ENCODE measurements at regions not wholly inside any gene's neighbourhood (a gene's known extent, or its start where the extent isn't known, plus 50 kb on each side); places are given as distances from the start of the nearest gene placed in this dataset.

- Histone ChIP-seq H3K79me2 (ENCODE audit: insufficient read depth, low read length) (no peaks in the 10 kb centered on the region), H2AFZ (ENCODE audit: low read depth, low read length) (no peak overlapping the region), H3K27ac (ENCODE audit: low read depth, low read length) (no peak overlapping the region), H3K9me3 (ENCODE audit: insufficient read depth, low read depth, low read length) (peaks cover 2% of the 10 kb centered on the region), H3K9ac (ENCODE audit: low read length) (no peak overlapping the region), H3K4me1 (ENCODE audit: insufficient read depth, low read length) (no peaks in the 10 kb centered on the region), H3K36me3 (ENCODE audit: insufficient read depth, low read length) (no peaks in the 10 kb centered on the region), H3K4me3 (ENCODE audit: insufficient read depth, low read depth, low read length) (no peak overlapping the region), H4K20me1 (ENCODE audit: insufficient read depth, low read length) (no peaks in the 10 kb centered on the region), H3K27me3 (ENCODE audit: insufficient read depth, low read length) (no peaks in the 10 kb centered on the region), H3K4me2 (ENCODE audit: low read length) (no peak overlapping the region)
- H3K27ac Mint-ChIP-seq (ENCODE audit: unreplicated experiment) = no peak overlapping the region
- no peak for FAIRE-seq
- no peaks in the 10 kb centered on the region for H3K36me3 Mint-ChIP-seq (ENCODE audit: low read depth, unreplicated experiment)
- peaks cover 4% of the 10 kb centered on the region for H3K4me1 Mint-ChIP-seq (ENCODE audit: low read depth, unreplicated experiment)
- peaks cover 3% of the 10 kb centered on the region for H3K9me3 Mint-ChIP-seq (ENCODE audit: unreplicated experiment)
- no peaks in the 10 kb centered on the region for H3K27me3 Mint-ChIP-seq (ENCODE audit: low read depth, unreplicated experiment)
- no peak for TF ChIP-seq CTCF (IDR thresholded peaks at IDR 0.05; ENCODE audit: insufficient read depth, low read depth, low read length)
- no peak for TF ChIP-seq EZH2 (IDR thresholded peaks at IDR 0.05; ENCODE audit: insufficient read depth, low read length)
- H3K4me3 Mint-ChIP-seq (ENCODE audit: unreplicated experiment) = no peak overlapping the region
- no peak for DNase-seq (ENCODE audit: low read depth)
Measured at GRCh38 chr5:112634166-112634565, 103.5 kb upstream of the APC start.

GRCh38 chr5:112634796-112635195, 102.9 kb upstream of the APC start:
- H3K27me3 Mint-ChIP-seq (ENCODE audit: low read depth, unreplicated experiment) = no peaks in the 10 kb centered on the region
- Histone ChIP-seq H3K9ac (ENCODE audit: low read length) (no peak overlapping the region), H3K4me3 (ENCODE audit: insufficient read depth, low read depth, low read length) (no peak overlapping the region), H3K27ac (ENCODE audit: low read depth, low read length) (no peak overlapping the region), H3K27me3 (ENCODE audit: insufficient read depth, low read length) (no peaks in the 10 kb centered on the region), H3K9me3 (ENCODE audit: insufficient read depth, low read depth, low read length) (peaks cover 2% of the 10 kb centered on the region), H4K20me1 (ENCODE audit: insufficient read depth, low read length) (no peaks in the 10 kb centered on the region), H3K4me2 (ENCODE audit: low read length) (no peak overlapping the region), H3K4me1 (ENCODE audit: insufficient read depth, low read length) (no peaks in the 10 kb centered on the region), H3K79me2 (ENCODE audit: insufficient read depth, low read length) (no peaks in the 10 kb centered on the region), H3K36me3 (ENCODE audit: insufficient read depth, low read length) (no peaks in the 10 kb centered on the region), H2AFZ (ENCODE audit: low read depth, low read length) (no peak overlapping the region)
- H3K4me3 Mint-ChIP-seq (ENCODE audit: unreplicated experiment) = no peak overlapping the region
- no peaks in the 10 kb centered on the region for H3K36me3 Mint-ChIP-seq (ENCODE audit: low read depth, unreplicated experiment)
- FAIRE-seq = no peak
- no peak for DNase-seq (ENCODE audit: low read depth)
- H3K9me3 Mint-ChIP-seq (ENCODE audit: unreplicated experiment) = peaks cover 3% of the 10 kb centered on the region
- TF ChIP-seq EZH2 (IDR thresholded peaks at IDR 0.05; ENCODE audit: insufficient read depth, low read length) (no peak), CTCF (IDR thresholded peaks at IDR 0.05; ENCODE audit: insufficient read depth, low read depth, low read length) (no peak)
- H3K27ac Mint-ChIP-seq (ENCODE audit: unreplicated experiment) = no peak overlapping the region
- peaks cover 4% of the 10 kb centered on the region for H3K4me1 Mint-ChIP-seq (ENCODE audit: low read depth, unreplicated experiment)

- Histone ChIP-seq H4K20me1 (ENCODE audit: insufficient read depth, low read length) (no peaks in the 10 kb centered on the region), H3K27me3 (ENCODE audit: insufficient read depth, low read length) (no peaks in the 10 kb centered on the region), H2AFZ (ENCODE audit: low read depth, low read length) (no peak overlapping the region), H3K36me3 (ENCODE audit: insufficient read depth, low read length) (no peaks in the 10 kb centered on the region), H3K9me3 (ENCODE audit: insufficient read depth, low read depth, low read length) (peaks cover 2% of the 10 kb centered on the region), H3K9ac (ENCODE audit: low read length) (no peak overlapping the region), H3K4me2 (ENCODE audit: low read length) (no peak overlapping the region), H3K4me3 (ENCODE audit: insufficient read depth, low read depth, low read length) (no peak overlapping the region), H3K4me1 (ENCODE audit: insufficient read depth, low read length) (no peaks in the 10 kb centered on the region), H3K79me2 (ENCODE audit: insufficient read depth, low read length) (no peaks in the 10 kb centered on the region), H3K27ac (ENCODE audit: low read depth, low read length) (no peak overlapping the region)
- Mint-ChIP-seq H3K27ac (ENCODE audit: unreplicated experiment) (no peak overlapping the region), H3K27me3 (ENCODE audit: low read depth, unreplicated experiment) (no peaks in the 10 kb centered on the region), H3K4me1 (ENCODE audit: low read depth, unreplicated experiment) (peaks cover 4% of the 10 kb centered on the region), H3K4me3 (ENCODE audit: unreplicated experiment) (no peak overlapping the region), H3K36me3 (ENCODE audit: low read depth, unreplicated experiment) (no peaks in the 10 kb centered on the region), H3K9me3 (ENCODE audit: unreplicated experiment) (peaks cover 3% of the 10 kb centered on the region)
- TF ChIP-seq EZH2 (IDR thresholded peaks at IDR 0.05; ENCODE audit: insufficient read depth, low read length) (no peak), CTCF (IDR thresholded peaks at IDR 0.05; ENCODE audit: insufficient read depth, low read depth, low read length) (no peak)
- FAIRE-seq (no peak), DNase-seq (ENCODE audit: low read depth) (no peak)
Measured at GRCh38 chr5:112635276-112635675, 102.4 kb upstream of the APC start.

Measured in astrocyte (in vitro differentiated cells and primary cell).